GM12878 (cell line): ENCODE measurements at regions not wholly inside any gene's neighbourhood (a gene's known extent, or its start where the extent isn't known, plus 50 kb on each side); places are given as distances from the start of the nearest gene placed in this dataset.

Experiments used
- ATAC-seq: fragments of 200-7000 bp; cut with Tn5 transposase; 3 replicates; pipeline ENCODE4 v1.9.1; 2020; ENCODE audit warnings: mild to moderate bottlenecking, moderate library complexity
- BruUV-seq: library from RNA; stranded (reverse); fragments of 400-500 nt; replicated peaks from 2 replicates; lab custom pipeline; 2021; lab: Mats Ljungman, UMichigan
- CTCF ChIA-PET: fragments of 300-600 bp; sonication (Branson Sonifier 250); formaldehyde crosslinking; extraction: SDS; loops from one replicate; lab custom pipeline; 2021; ENCODE audit warnings: inconsistent platforms; lab: Yijun Ruan, JAX
- POLR2A ChIA-PET: fragments of 350-600 bp; formaldehyde crosslinking; extraction: SDS; loops from one replicate; lab custom pipeline; 2021; ENCODE audit warnings: inconsistent platforms; lab: Charles Lee
- RAD21 ChIA-PET: fragments of 300-600 bp; sonication (Branson Sonifier 250); formaldehyde crosslinking; loops from one replicate; lab custom pipeline; 2023; ENCODE audit warnings: antibody characterized with exemption; ENCODE audit not compliant: unreplicated experiment; lab: Charles Lee
- SMC1A ChIA-PET: fragments of 300-600 bp; sonication (Branson Sonifier 250); formaldehyde crosslinking; loops from one replicate; lab custom pipeline; 2023; ENCODE audit not compliant: unreplicated experiment, uncharacterized antibody; lab: Charles Lee
- DNase-seq: peaks from one replicate; pipeline ENCODE4 v3.0.0-alpha.2; 2011; ENCODE audit warnings: low read depth, low spot score
- FAIRE-seq: peaks from 3 replicates; lab custom pipeline; 2011; peaks lifted over from hg19 to GRCh38; lab: Jason Lieb, UNC
- H2AFZ ChIP-seq: 2 replicates; pipeline ENCODE4 v1.6.0; 2011; ENCODE audit warnings: low read depth, low read length, control low read depth; ENCODE audit not compliant: control insufficient read depth
- H3K27ac ChIP-seq: 2 replicates; pipeline ENCODE4 v1.5.1; 2011; ENCODE audit warnings: control low read depth; ENCODE audit not compliant: control insufficient read depth, insufficient read depth
- H3K27me3 ChIP-seq, 2 experiments: replicated peaks in 1 of 2; 2 replicates each; pipeline versions ENCODE4 v1.6.0 to v1.6.1; 2011; ENCODE audit warnings: low read length in 1 of 2; ENCODE audit not compliant: control insufficient read depth in 2 of 2, insufficient read depth in 2 of 2
- H3K36me3 ChIP-seq, 2 experiments: 2 replicates each; pipeline ENCODE4 v1.5.1; 2011; ENCODE audit warnings: low read length in 1 of 2; ENCODE audit not compliant: control insufficient read depth in 2 of 2, insufficient read depth in 2 of 2
- H3K4me1 ChIP-seq: 2 replicates; pipeline ENCODE4 v1.6.1; 2011; ENCODE audit warnings: mild to moderate bottlenecking, low read length, moderate library complexity, mixed read lengths; ENCODE audit not compliant: control insufficient read depth, insufficient read depth
- H3K4me2 ChIP-seq: 2 replicates; pipeline ENCODE4 v1.6.0; 2011; ENCODE audit warnings: control low read depth; ENCODE audit not compliant: control insufficient read depth, insufficient read depth
- H3K4me3 ChIP-seq: fragments of 200-600 bp; sonication (generic); 2 replicates; pipeline ENCODE4 v1.5.1; 2016
- H3K79me2 ChIP-seq: 2 replicates; pipeline ENCODE4 v1.6.0; 2011; ENCODE audit warnings: low read length; ENCODE audit not compliant: control insufficient read depth, insufficient read depth
- H3K9ac ChIP-seq: 2 replicates; pipeline ENCODE4 v1.8.0; 2011; ENCODE audit warnings: low read length, control low read depth, mixed read lengths; ENCODE audit not compliant: control insufficient read depth, insufficient read depth
- H3K9me3 ChIP-seq: replicated peaks from 3 replicates; pipeline ENCODE4 v1.5.1; 2011; ENCODE audit warnings: mild to moderate bottlenecking, low read length; ENCODE audit not compliant: control insufficient read depth, insufficient read depth
- H4K20me1 ChIP-seq: 2 replicates; pipeline ENCODE4 v1.6.0; 2011; ENCODE audit not compliant: control insufficient read depth, insufficient read depth
- BHLHE40 ChIP-seq, 2 experiments: fragments of 450-650 bp in 1 of 2; IDR thresholded peaks; 2 replicates each; pipeline ENCODE4 v1.6.1; 2011 to 2017; ENCODE audit warnings: low read depth in 2 of 2, borderline replicate concordance in 1 of 2, improper control_type of control experiment in 1 of 2, low read length in 1 of 2, mild to moderate bottlenecking in 1 of 2
- CBX3 ChIP-seq: fragments of 200-600 bp; sonication (generic); IDR thresholded peaks from 2 replicates; pipeline ENCODE4 v1.6.1; 2016; ENCODE audit warnings: low read depth, borderline replicate concordance
- CEBPB ChIP-seq, 2 experiments: fragments of 150-350 bp in 1 of 2; IDR thresholded peaks; 2 replicates each; pipeline ENCODE4 v1.6.1; 2012 to 2014; ENCODE audit warnings: low read depth in 2 of 2, low read length in 2 of 2, borderline replicate concordance in 1 of 2, inconsistent platforms in 1 of 2
- CREB1 ChIP-seq: IDR thresholded peaks from 2 replicates; pipeline ENCODE4 v1.6.1; 2012; ENCODE audit warnings: low read depth, mild to moderate bottlenecking, inconsistent platforms
- EP300 ChIP-seq, 2 experiments: fragments of 150-350 bp in 1 of 2; IDR thresholded peaks; 2 replicates each; pipeline ENCODE4 v1.6.1; 2011 to 2012; ENCODE audit warnings: low read depth in 2 of 2, low read length in 2 of 2, borderline replicate concordance in 1 of 2, improper control_type of control experiment in 1 of 2, inconsistent platforms in 1 of 2; ENCODE audit not compliant: control insufficient read depth in 1 of 2
- ETV6 ChIP-seq, 2 experiments: fragments of 450-650 bp in 1 of 2; IDR thresholded peaks in 1 of 2; conservative IDR thresholded peaks in 1 of 2; 2 replicates each; pipeline ENCODE4 v1.6.1; 2014; ENCODE audit warnings: antibody characterized with exemption in 1 of 2, borderline replicate concordance in 1 of 2, low read depth in 1 of 2, mild to moderate bottlenecking in 1 of 2, moderate library complexity in 1 of 2
- IKZF2 ChIP-seq, 2 experiments: fragments of 450-650 bp; IDR thresholded peaks; 2 replicates each; pipeline ENCODE4 v1.6.1; 2017; ENCODE audit warnings: mild to moderate bottlenecking in 2 of 2, moderate library complexity in 2 of 2
- JUND ChIP-seq: IDR thresholded peaks from 2 replicates; pipeline ENCODE4 v1.6.1; 2012; ENCODE audit warnings: low read depth, mild to moderate bottlenecking, low read length, improper control_type of control experiment, moderate library complexity
- KLF5 ChIP-seq: fragments of 450-650 bp; IDR thresholded peaks from 2 replicates; pipeline ENCODE4 v1.6.1; 2014; ENCODE audit warnings: mild to moderate bottlenecking; ENCODE audit not compliant: partially characterized antibody
- MEF2A ChIP-seq: IDR thresholded peaks from 2 replicates; pipeline ENCODE4 v1.6.1; 2011; ENCODE audit warnings: low read depth, mild to moderate bottlenecking, low read length, moderate library complexity; ENCODE audit not compliant: insufficient read depth
- NFXL1 ChIP-seq: fragments of 450-650 bp; IDR thresholded peaks from 2 replicates; pipeline ENCODE4 v1.6.1; 2017; ENCODE audit warnings: antibody characterized with exemption, mild to moderate bottlenecking, borderline replicate concordance
- NR2C2 ChIP-seq: IDR thresholded peaks from 2 replicates; pipeline ENCODE4 v1.6.1; 2011; ENCODE audit warnings: borderline replicate concordance, low read depth; ENCODE audit not compliant: control insufficient read depth, insufficient read length
- PML ChIP-seq: IDR thresholded peaks from 2 replicates; pipeline ENCODE4 v1.6.1; 2012; ENCODE audit warnings: low read length, inconsistent platforms
- POLR2A ChIP-seq: IDR thresholded peaks from 2 replicates; pipeline ENCODE4 v1.6.1; 2011; ENCODE audit warnings: low read depth, mild to moderate bottlenecking, low read length
- RUNX3 ChIP-seq: IDR thresholded peaks from 2 replicates; pipeline ENCODE4 v1.6.1; 2012; ENCODE audit warnings: low read length, inconsistent platforms
- ZNF687 ChIP-seq: fragments of 450-650 bp; IDR thresholded peaks from 2 replicates; pipeline ENCODE4 v1.6.1; 2017; ENCODE audit warnings: mild to moderate bottlenecking, moderate library complexity
- in situ Hi-C: fragments of 300-500 bp; cut with MboI; formaldehyde crosslinking; loops from 9 replicates; pipeline ENCODE4 v1.14.3; 2018; ENCODE audit warnings: mixed read lengths
- intact Hi-C: fragments of 100-400 bp; cut with micrococcal nuclease; formaldehyde crosslinking; loops from one replicate; pipeline ENCODE4 v1.14.2; 2022; ENCODE audit not compliant: unreplicated experiment

DNA sequence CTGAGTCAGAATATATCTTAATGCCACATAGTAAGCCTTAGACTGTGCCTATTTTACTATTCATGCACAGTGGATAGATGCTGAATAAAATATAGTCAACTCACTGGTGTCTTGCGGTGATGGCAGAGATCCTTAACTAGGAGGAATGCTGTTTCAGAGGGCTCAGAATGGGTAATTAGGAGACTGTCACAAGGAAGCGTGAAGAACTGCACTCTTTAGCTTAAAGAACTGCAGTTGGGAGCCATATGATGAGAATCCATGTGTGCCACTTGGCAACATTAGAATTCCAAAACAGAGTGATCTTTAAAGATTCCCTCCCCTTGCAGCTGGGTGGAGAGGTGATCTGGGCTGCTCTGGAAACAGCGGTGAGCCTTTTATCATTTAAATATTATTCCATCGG is 357.6 kb downstream of the MCTP2 start (continued):
- TF ChIP-seq ZNF687 (no peak), MEF2A (no peak), PML (no peak), NFXL1 (no peak), EP300 (IDR thresholded peaks at IDR 0.05; ENCODE audit: borderline replicate concordance in 1 of 2, control insufficient read depth in 1 of 2, low read depth in 2 of 2, low read length in 2 of 2) (no peak), IKZF2 (IDR thresholded peaks at IDR 0.05) (no peak), KLF5 (no peak), JUND (no peak), CREB1 (no peak), CEBPB (IDR thresholded peaks at IDR 0.05; ENCODE audit: borderline replicate concordance in 1 of 2, low read depth in 2 of 2, low read length in 2 of 2) (no peak), NR2C2 (no peak)

DNA sequence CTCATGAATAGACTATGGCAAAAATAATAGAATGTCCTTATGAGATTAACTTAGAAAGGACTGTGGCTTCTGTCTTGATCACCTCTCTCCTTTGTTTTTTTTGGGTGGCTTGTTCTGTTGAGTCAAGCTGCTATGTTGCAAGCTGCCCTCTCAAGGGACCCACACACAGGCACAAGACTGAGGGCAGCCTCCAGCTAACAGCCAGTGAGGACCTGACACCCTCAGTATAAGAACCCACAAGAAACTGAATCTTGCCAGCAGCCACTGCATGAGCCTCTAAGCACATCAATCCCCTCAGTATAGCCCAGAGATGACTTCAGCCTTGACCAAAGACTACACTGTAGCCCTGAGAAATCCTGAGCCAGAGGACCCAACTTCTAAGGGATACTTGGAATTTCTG is 361.1 kb downstream of the MCTP2 start:
- intact Hi-C loops (no loop called here), in situ Hi-C loops (no loop called here)
- Histone ChIP-seq H3K4me3 (no peak overlapping the region), H4K20me1 (no peaks in the 10 kb centered on the region), H3K27me3 (no peaks in the 10 kb centered on the region; a peak in 1 of 4 replicates), H3K4me2 (no peak overlapping the region), H3K79me2 (no peaks in the 10 kb centered on the region), H3K9me3 (no peaks in the 10 kb centered on the region), H2AFZ (no peak overlapping the region), H3K4me1 (no peaks in the 10 kb centered on the region), H3K9ac (no peak overlapping the region), H3K27ac (no peak overlapping the region), H3K36me3 (no peaks in the 10 kb centered on the region)
- RAD21 ChIA-PET, result no interaction called here
- no peak for FAIRE-seq
- BruUV-seq, result no TSS peak
- no peak for TF ChIP-seq CBX3
- TF ChIP-seq BHLHE40 (IDR thresholded peaks at IDR 0.05; ENCODE audit: borderline replicate concordance in 1 of 2, low read depth in 2 of 2, low read length in 1 of 2), result no peak
- no peak for TF ChIP-seq ETV6 (conservative IDR thresholded peaks at IDR 0.05 in 1 of 2, IDR thresholded peaks at IDR 0.05 in 1 of 2; ENCODE audit: borderline replicate concordance in 1 of 2, low read depth in 1 of 2)
- no peak for TF ChIP-seq EP300 (IDR thresholded peaks at IDR 0.05; ENCODE audit: borderline replicate concordance in 1 of 2, control insufficient read depth in 1 of 2, low read depth in 2 of 2, low read length in 2 of 2)
- TF ChIP-seq RUNX3, result no peak
- no peak for TF ChIP-seq POLR2A
- no peak for DNase-seq
- SMC1A ChIA-PET, result interaction anchor here (0.8 kb wide), 1 partner anchor 12 kb away, joined by 4 read pairs; no protein-coding TSS in a partner anchor
- no peak for ATAC-seq
- POLR2A ChIA-PET, result no interaction called here
- CTCF ChIA-PET, result no interaction called here
